ENCODE measurements at regions not wholly inside any gene's neighbourhood (a gene's known extent, or its start where the extent isn't known, plus 50 kb on each side); places are given as distances from the start of the nearest gene placed in this dataset.

GRCh38 chr10:78354101-78354500 is 320.4 kb downstream of the RPS24 start:
- TF ChIP-seq TEAD4 (IDR thresholded peaks at IDR 0.05) (no peak), EP300 (IDR thresholded peaks at IDR 0.05; ENCODE audit: borderline replicate concordance) (no peak), TCF12 (IDR thresholded peaks at IDR 0.05; ENCODE audit: low read depth) (no peak), FOXM1 (IDR thresholded peaks at IDR 0.05; ENCODE audit: borderline replicate concordance, low read depth) (no peak)

Measured in Ishikawa (cell line).